HG02938 (cell line): ENCODE measurements at regions not wholly inside any gene's neighbourhood (a gene's known extent, or its start where the extent isn't known, plus 50 kb on each side); places are given as distances from the start of the nearest gene placed in this dataset.
"Not testable (repeated sequence)": the region's sequence is repeated elsewhere in the genome, so short reads cannot be mapped to it uniquely, and the experiment has no call there.

Experiments used
- ATAC-seq: cut with Tn5 transposase; IDR thresholded peaks from one replicate; pipeline ENCODE4 v1.9.1; 2021; ENCODE audit warnings: mild to moderate bottlenecking, moderate library complexity; ENCODE audit not compliant: unreplicated experiment

GRCh38 chr3:105274536-105274935, 92.2 kb upstream of the ALCAM start:
- no peak for ATAC-seq

DNA sequence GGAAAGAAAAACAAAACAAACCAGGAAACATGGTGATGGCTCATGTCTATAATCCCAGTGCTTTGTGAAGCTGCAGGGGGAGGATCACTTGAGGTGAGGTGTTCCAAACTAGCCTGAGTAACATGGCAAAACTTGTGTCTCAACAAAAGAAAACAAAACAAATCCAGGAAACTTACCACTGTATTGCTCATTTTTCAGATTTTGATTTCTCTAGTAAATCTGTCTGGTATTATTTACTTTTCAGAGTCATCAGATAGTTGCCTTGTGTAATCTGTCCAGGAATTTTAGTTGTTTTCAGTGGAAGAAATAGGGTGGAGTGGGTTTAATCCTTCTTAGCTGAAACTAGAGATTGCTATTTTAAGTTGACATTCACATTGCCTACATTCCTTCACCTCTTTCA, 91.8 kb upstream of the ALCAM start:
- no peak for ATAC-seq

- no peak for ATAC-seq
Measured at GRCh38 chr3:105277656-105278055, 89.1 kb upstream of the ALCAM start.

DNA sequence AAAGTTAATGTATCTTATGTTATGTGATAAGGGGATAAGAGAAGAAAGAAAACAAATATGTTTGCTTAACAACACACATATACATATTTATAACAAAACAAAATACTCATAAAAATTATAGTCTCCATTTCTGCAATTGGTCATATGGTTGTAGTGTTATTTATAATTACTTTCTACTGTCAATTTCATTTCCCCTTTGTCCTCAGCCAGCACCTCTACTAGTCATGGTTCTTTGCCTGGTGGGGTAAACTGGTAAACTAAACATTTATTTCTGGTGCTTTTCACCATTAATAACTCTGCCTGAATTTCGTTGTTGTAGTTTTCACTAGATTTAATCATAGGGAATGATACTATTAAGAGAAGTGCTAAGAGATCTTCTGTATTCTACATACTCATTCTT, 88.0 kb upstream of the ALCAM start:
- no peak for ATAC-seq

- no peak for ATAC-seq
Measured at GRCh38 chr3:105281989-105282388, 84.7 kb upstream of the ALCAM start.

GRCh38 chr3:105284876-105285275, 81.8 kb upstream of the ALCAM start:
- no peak for ATAC-seq

GRCh38 chr3:105285653-105286241, 81.0 kb upstream of the ALCAM start:
- ATAC-seq = no peak

DNA sequence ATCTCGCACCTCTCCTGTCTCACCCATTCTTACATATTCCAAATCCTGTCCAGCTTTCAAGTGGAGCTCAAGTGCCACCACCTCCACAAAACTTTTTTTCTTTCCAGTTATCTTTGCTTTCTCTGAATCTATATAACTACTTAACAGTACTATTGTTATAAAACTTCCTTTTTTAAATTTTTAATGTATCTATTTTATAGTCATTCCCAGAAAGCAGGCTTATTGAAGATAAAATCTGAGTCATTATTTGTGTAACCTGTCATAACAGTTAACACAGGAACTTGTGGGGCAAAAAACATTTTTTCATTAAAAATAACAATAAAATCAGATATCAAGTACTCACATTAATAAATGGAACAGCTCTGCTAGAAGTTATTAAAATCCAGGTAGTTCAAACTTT, 73.3 kb upstream of the ALCAM start:
- no peak for ATAC-seq

GRCh38 chr3:105296182-105296822, 70.4 kb upstream of the ALCAM start:
- not testable (repeated sequence) for ATAC-seq

GRCh38 chr3:105304487-105304886, 62.2 kb upstream of the ALCAM start:
- ATAC-seq = no peak

DNA sequence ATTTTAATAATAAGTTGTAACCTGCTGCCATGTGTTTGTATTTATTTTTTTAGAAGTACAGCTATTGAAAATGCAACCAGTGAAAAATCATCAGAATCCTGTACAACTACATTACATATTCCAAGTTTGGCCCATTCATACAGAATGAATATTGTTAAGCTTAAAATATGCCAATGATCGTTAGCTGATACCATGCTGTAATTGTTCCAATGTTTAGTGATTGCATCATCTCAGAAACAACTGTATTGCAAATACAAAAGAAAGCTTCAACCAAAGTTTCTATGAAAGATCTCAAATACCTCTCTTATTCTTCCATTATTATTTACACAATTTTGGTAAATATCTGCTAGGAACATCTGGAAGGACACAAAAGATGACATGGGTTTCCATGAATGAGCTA, 51.6 kb upstream of the ALCAM start:
- ATAC-seq = no peak

DNA sequence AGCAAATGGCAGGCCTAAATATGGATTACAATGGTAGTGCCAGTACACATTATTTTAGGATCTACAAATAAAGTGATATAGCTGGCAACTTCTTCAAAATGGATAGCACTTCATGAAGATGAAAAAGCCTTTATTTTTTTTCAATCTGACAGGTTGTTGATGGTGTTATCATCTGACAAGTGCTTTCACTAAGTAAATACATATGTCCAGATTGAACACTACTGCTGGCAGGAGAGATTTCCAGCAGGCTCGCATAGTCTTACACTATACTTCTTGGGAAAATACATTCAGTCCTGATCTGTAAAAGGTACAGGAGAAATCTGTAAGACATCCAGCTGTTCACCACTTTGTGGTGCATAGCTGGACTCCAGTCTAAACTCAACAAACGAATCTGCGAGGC, 50.9 kb upstream of the ALCAM start:
- ATAC-seq = no peak

GRCh38 chr3:105316331-105316730, 50.4 kb upstream of the ALCAM start:
- ATAC-seq = no peak
